Peyer's patch (tissue), 4 donors: ENCODE measurements at regions not wholly inside any gene's neighbourhood (a gene's known extent, or its start where the extent isn't known, plus 50 kb on each side); places are given as distances from the start of the nearest gene placed in this dataset.

Source experiments
- POLR2A ChIP-seq, 2 donors: fragments of 450-650 bp; IDR thresholded peaks; one replicate each; pipeline ENCODE4 v1.5.1; 2017; ENCODE audit warnings: antibody characterized with exemption in 2 of 2, mild to moderate bottlenecking in 2 of 2, moderate library complexity in 2 of 2
- TF ChIP-seq, protein P1 (sequence below), 6 experiments: fragments of 450-650 bp in 4 of 6; fragments of 200-600 bp in 2 of 6; sonication (generic) in 1 of 6; IDR thresholded peaks; one replicate each; pipeline ENCODE4 v1.5.1; 2017 to 2019; ENCODE audit warnings: antibody characterized with exemption in 6 of 6, mild to moderate bottlenecking in 3 of 6, moderate library complexity in 1 of 6

DNA sequence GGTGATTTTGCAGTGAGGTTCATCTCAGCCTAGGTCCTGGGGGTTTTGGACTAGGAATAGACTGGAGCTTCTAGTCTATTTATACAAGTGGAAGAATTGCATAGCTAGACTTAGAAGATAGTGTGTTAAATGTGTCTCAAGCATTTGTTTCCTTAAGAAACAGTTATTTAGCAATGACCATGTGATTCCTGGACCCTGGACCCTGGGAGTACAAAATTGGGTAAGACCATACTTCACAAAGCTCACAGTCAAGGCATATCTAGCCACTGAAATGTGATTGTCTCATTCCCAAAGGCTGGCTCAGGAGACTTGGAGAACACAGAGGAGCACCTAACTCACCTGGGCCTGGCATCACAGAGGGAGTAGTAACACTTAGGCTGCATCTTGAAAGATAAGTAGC lies 754.5 kb downstream of the SATB2 start:
- TF ChIP-seq, protein P1, sequence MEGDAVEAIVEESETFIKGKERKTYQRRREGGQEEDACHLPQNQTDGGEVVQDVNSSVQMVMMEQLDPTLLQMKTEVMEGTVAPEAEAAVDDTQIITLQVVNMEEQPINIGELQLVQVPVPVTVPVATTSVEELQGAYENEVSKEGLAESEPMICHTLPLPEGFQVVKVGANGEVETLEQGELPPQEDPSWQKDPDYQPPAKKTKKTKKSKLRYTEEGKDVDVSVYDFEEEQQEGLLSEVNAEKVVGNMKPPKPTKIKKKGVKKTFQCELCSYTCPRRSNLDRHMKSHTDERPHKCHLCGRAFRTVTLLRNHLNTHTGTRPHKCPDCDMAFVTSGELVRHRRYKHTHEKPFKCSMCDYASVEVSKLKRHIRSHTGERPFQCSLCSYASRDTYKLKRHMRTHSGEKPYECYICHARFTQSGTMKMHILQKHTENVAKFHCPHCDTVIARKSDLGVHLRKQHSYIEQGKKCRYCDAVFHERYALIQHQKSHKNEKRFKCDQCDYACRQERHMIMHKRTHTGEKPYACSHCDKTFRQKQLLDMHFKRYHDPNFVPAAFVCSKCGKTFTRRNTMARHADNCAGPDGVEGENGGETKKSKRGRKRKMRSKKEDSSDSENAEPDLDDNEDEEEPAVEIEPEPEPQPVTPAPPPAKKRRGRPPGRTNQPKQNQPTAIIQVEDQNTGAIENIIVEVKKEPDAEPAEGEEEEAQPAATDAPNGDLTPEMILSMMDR (IDR thresholded peaks at IDR 0.05): no peak
- no peak for TF ChIP-seq POLR2A (IDR thresholded peaks at IDR 0.05)
